ENCODE measurements at regions not wholly inside any gene's neighbourhood (a gene's known extent, or its start where the extent isn't known, plus 50 kb on each side); places are given as distances from the start of the nearest gene placed in this dataset.

DNA sequence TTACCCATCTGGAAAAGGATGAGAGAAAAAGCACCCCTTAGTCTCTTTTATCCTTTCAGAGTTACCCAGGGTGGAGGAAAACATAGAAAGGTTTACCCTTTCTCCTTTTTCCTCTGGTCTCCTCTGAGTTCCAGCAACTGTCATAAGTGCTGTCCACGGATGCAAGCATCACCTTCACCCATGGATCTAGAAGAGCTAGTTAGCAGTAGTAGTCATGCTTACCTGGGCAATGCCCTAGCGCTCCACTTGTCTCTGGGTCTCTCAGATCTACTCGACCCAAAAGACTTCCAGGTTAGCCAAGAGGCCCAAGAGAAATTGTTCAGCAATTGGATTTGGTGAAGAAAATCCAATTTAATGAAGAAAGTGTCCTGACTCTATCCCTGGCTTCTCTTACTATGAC lies 656.2 kb upstream of the PTPRD start:
- Histone ChIP-seq H3K9me3 (ENCODE audit: control insufficient read depth, insufficient read depth, low read length) (peaks cover 10% of the 10 kb centered on the region; the same call in 1 of the 2 replicates), H3K27ac (ENCODE audit: low read depth, low read length) (no peak overlapping the region), H3K4me3 (ENCODE audit: low read depth, low read length) (no peak overlapping the region), H3K27me3 (ENCODE audit: control insufficient read depth, insufficient read depth, low read length) (no peaks in the 10 kb centered on the region)
- DNase-seq (ENCODE audit: low read depth, low spot score) = no peak
- POLR2A ChIA-PET = no interaction called here
- CTCF ChIA-PET = no interaction called here
- TF ChIP-seq, protein P1, sequence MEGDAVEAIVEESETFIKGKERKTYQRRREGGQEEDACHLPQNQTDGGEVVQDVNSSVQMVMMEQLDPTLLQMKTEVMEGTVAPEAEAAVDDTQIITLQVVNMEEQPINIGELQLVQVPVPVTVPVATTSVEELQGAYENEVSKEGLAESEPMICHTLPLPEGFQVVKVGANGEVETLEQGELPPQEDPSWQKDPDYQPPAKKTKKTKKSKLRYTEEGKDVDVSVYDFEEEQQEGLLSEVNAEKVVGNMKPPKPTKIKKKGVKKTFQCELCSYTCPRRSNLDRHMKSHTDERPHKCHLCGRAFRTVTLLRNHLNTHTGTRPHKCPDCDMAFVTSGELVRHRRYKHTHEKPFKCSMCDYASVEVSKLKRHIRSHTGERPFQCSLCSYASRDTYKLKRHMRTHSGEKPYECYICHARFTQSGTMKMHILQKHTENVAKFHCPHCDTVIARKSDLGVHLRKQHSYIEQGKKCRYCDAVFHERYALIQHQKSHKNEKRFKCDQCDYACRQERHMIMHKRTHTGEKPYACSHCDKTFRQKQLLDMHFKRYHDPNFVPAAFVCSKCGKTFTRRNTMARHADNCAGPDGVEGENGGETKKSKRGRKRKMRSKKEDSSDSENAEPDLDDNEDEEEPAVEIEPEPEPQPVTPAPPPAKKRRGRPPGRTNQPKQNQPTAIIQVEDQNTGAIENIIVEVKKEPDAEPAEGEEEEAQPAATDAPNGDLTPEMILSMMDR (IDR thresholded peaks at IDR 0.05; ENCODE audit: low read depth, low read length) = no peak

DNA sequence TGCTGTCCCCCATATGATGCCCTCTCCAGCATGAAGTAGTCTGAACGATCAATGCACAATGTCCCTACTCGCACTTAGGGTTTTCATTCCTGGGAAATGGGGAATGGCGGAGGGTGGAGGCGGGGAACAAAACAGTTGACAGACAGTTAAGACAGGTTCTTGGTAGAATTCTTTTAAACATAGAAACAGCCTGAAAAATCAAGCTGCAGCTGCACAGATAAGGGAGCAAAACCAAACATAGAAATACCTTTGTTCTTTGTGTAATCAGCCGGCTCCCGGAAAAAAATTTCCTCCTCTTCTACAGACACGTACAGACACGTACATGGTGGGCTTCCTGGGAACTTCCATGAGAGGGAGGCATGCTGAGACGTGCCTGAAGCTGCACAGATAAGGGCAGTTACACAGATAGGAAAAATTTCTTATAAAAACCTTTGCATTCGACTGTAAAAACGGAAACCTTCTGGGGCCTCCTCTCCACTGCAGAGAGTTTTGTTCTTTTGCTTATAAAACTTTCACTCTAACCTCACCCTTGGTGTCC lies 662.4 kb upstream of the PTPRD start:
- no peaks in the 10 kb centered on the region for H3K27me3 ChIP-seq (ENCODE audit: control insufficient read depth, insufficient read depth, low read length)
- no peaks in the 10 kb centered on the region; the same call in 1 of the 2 replicates for H3K9me3 ChIP-seq (ENCODE audit: control insufficient read depth, insufficient read depth, low read length)
- no peak overlapping the region for H3K4me3 ChIP-seq (ENCODE audit: low read depth, low read length)
- no peak for DNase-seq (ENCODE audit: low read depth, low spot score)
- TF ChIP-seq, protein P1 (IDR thresholded peaks at IDR 0.05; ENCODE audit: low read depth, low read length) = no peak
- no peak overlapping the region for H3K27ac ChIP-seq (ENCODE audit: low read depth, low read length)
- ChIA-PET POLR2A (no interaction called here), CTCF (no interaction called here)

DNA sequence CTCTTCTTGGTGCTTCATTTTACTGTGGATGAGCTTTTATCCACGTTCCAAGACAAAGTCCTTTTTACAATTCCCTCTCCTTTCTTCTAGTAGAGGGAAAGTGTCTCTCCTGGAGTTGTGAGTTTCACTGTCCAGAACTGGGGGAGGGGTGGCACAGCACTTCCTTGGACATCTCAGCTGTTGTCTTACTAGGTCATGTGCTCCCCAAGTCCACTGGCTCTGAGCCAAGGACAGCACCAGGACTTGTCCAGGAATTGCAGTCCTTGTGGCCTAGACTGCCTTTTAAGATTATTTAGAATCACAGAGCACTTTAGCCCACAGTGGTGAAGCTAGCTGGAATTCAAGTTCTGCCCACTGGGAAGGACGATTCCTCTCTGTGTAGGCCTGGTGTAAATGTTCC lies 700.2 kb upstream of the PTPRD start:
- CTCF ChIA-PET = no interaction called here

DNA sequence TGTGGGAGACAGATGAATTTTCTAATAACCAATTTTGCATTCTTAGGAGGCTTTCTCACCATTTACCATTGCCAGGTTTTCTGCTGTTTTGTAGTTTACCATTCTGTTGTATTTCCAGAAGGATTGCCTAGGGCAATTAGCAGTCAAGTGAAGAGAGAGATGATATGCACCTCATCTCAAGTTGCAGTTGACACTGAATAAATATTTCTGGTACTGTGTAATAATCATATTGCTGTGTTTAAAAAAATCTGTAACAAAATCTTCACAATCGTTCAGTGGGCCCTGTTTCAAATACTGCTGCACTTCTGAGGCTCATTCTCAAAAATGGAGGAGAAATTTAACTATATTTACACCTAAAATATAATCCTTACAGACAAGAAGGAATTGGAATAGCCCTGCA lies 706.1 kb upstream of the PTPRD start:
- Histone ChIP-seq H3K27me3 (ENCODE audit: control insufficient read depth, insufficient read depth, low read length) (no peaks in the 10 kb centered on the region), H3K4me3 (ENCODE audit: low read depth, low read length) (no peak overlapping the region), H3K27ac (ENCODE audit: low read depth, low read length) (no peak overlapping the region), H3K9me3 (ENCODE audit: control insufficient read depth, insufficient read depth, low read length) (no peaks in the 10 kb centered on the region)
- POLR2A ChIA-PET = no interaction called here
- TF ChIP-seq, protein P1 (IDR thresholded peaks at IDR 0.05; ENCODE audit: low read depth, low read length) = no peak
- DNase-seq (ENCODE audit: low read depth, low spot score) = no peak
- CTCF ChIA-PET = no interaction called here

More for the DNA sequence above, 700.2 kb upstream of the PTPRD start:
- DNase-seq (ENCODE audit: low read depth, low spot score) = no peak
- TF ChIP-seq, protein P1 (IDR thresholded peaks at IDR 0.05; ENCODE audit: low read depth, low read length) = no peak
- no peaks in the 10 kb centered on the region for H3K27me3 ChIP-seq (ENCODE audit: control insufficient read depth, insufficient read depth, low read length)
- H3K9me3 ChIP-seq (ENCODE audit: control insufficient read depth, insufficient read depth, low read length) = peaks cover 14% of the 10 kb centered on the region; the same call in 1 of the 2 replicates
- POLR2A ChIA-PET = no interaction called here
- no peak overlapping the region for H3K27ac ChIP-seq (ENCODE audit: low read depth, low read length)
- no peak overlapping the region for H3K4me3 ChIP-seq (ENCODE audit: low read depth, low read length)

DNA sequence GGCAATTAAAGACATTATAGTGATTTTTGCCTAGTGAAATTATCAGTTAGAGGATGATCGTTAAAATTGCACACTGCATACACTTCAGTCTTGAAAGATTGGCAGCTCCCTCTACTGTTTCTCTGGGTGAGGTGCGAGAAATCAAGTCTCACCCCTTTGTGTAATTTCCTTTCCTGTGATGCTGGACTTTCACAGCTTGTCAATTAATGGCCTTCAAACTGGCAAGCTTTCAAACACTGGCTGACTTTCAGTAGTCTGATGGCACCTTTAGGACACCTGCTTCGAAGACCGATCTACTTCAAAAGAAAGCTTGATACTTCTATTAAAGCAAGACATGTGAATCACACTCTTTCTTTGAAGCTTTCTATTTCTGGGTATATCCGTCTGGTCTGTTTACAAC lies 706.7 kb upstream of the PTPRD start:
- no peaks in the 10 kb centered on the region for H3K9me3 ChIP-seq (ENCODE audit: control insufficient read depth, insufficient read depth, low read length)
- POLR2A ChIA-PET = no interaction called here
- DNase-seq (ENCODE audit: low read depth, low spot score) = no peak
- no peak overlapping the region for H3K4me3 ChIP-seq (ENCODE audit: low read depth, low read length)
- CTCF ChIA-PET = no interaction called here
- H3K27ac ChIP-seq (ENCODE audit: low read depth, low read length) = no peak overlapping the region
- no peaks in the 10 kb centered on the region for H3K27me3 ChIP-seq (ENCODE audit: control insufficient read depth, insufficient read depth, low read length)
- TF ChIP-seq, protein P1 (IDR thresholded peaks at IDR 0.05; ENCODE audit: low read depth, low read length) = no peak
